Activated CD8-positive, alpha-beta memory T cell treated with anti-CD3 and anti-CD28 coated beads, Interleukin-2, amount 50 U/mL, for 1 hour (primary cell): ENCODE measurements at regions not wholly inside any gene's neighbourhood (a gene's known extent, or its start where the extent isn't known, plus 50 kb on each side); places are given as distances from the start of the nearest gene placed in this dataset.
"Not testable (repeated sequence)": the region's sequence is repeated elsewhere in the genome, so short reads cannot be mapped to it uniquely, and the experiment has no call there.

ENCODE experiments used
- DNase-seq: peaks from one replicate; pipeline ENCODE4 v3.0.0-alpha.2; 2020; ENCODE audit errors: extremely low read depth

- DNase-seq = no peak
Observed at GRCh38 chr22:22977479-22978200, 90.0 kb downstream of the IGLL5 start.

GRCh38 chr22:22978637-22979036 lies 91.0 kb downstream of the IGLL5 start:
- no peak for DNase-seq

- DNase-seq = no peak
Observed at GRCh38 chr22:22979121-22979724, 91.1 kb upstream of the GNAZ start.

- DNase-seq = no peak
Observed at GRCh38 chr22:22979954-22980353, 90.4 kb upstream of the GNAZ start.

GRCh38 chr22:22981670-22982571 lies 88.4 kb upstream of the GNAZ start:
- no peak for DNase-seq

- no peak for DNase-seq
Observed at GRCh38 chr22:22982616-22983015, 87.7 kb upstream of the GNAZ start.

- no peak for DNase-seq
Observed at GRCh38 chr22:22983123-22983522, 87.2 kb upstream of the GNAZ start.

- no peak for DNase-seq
Observed at GRCh38 chr22:22983816-22984215, 86.5 kb upstream of the GNAZ start.

GRCh38 chr22:22984967-22985366 lies 85.4 kb upstream of the GNAZ start:
- no peak for DNase-seq

GRCh38 chr22:22986008-22986407 lies 84.3 kb upstream of the GNAZ start:
- DNase-seq = no peak

- DNase-seq = no peak
Observed at GRCh38 chr22:22986640-22987039, 83.7 kb upstream of the GNAZ start.

GRCh38 chr22:22988150-22988549 lies 82.2 kb upstream of the GNAZ start:
- DNase-seq = no peak

- DNase-seq = no peak
Observed at GRCh38 chr22:22988785-22989184, 81.5 kb upstream of the GNAZ start.

- no peak for DNase-seq
Observed at GRCh38 chr22:22989856-22990255, 80.5 kb upstream of the GNAZ start.

- not testable (repeated sequence) for DNase-seq
Observed at GRCh38 chr22:22990711-22991505, 79.4 kb upstream of the GNAZ start.

- no peak for DNase-seq
Observed at GRCh38 chr22:22992474-22992873, 77.8 kb upstream of the GNAZ start.

- DNase-seq = no peak
Observed at GRCh38 chr22:22993184-22993583, 77.1 kb upstream of the GNAZ start.

GRCh38 chr22:22995166-22995565 lies 75.2 kb upstream of the GNAZ start:
- no peak for DNase-seq

- DNase-seq = no peak
Observed at GRCh38 chr22:22996511-22997261, 73.6 kb upstream of the GNAZ start.

GRCh38 chr22:22997262-22997898 lies 72.9 kb upstream of the GNAZ start:
- no peak for DNase-seq

- DNase-seq = no peak
Observed at GRCh38 chr22:22997988-22998387, 72.3 kb upstream of the GNAZ start.
